ENCODE measurements at regions not wholly inside any gene's neighbourhood (a gene's known extent, or its start where the extent isn't known, plus 50 kb on each side); places are given as distances from the start of the nearest gene placed in this dataset.

GRCh38 chr14:38425324-38425976 is 169.6 kb upstream of the CLEC14A start:
- DNase-seq (ENCODE audit: low read depth in 2 of 2, low spot score in 1 of 2): no peak

DNA sequence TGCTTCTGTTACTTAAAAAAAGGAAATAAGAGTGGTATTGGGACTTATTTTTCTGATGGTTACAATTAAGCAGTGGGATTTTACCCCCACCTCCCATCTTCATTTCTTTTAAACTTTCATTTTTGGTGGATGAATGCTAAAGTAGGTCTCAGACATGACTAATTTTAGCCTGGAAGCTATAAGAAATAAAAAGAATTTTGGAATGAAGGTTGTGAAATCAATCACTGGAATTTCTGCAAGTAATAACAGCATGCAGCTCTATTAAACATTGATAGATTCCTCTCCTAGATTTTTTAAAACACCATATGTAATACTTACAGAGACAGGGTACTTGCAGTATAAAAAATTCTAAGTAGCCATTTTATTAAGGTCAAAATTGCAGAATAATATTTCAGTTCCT is 164.2 kb upstream of the CLEC14A start:
- no peak for DNase-seq (ENCODE audit: low read depth in 2 of 2, low spot score in 1 of 2)

DNA sequence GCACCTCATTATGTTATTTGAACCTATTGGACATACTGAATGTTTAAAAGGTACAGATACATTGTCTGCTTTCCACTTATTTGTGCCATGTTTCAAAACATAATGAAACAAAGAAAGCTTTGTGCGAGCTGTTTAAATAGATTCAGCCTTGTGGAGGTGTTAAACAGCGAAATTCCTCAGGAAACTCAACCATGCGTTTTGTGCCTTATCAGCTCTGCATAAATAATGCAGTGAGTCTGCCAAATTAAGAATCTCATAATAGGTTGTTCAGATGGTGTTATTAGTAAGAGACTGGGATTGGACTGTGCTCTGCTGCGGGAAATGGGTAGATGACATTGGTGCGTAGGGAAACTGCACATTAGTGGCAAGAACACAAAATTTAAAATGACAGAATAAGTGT is 163.7 kb upstream of the CLEC14A start:
- DNase-seq (ENCODE audit: low read depth in 2 of 2, low spot score in 1 of 2): no peak

DNA sequence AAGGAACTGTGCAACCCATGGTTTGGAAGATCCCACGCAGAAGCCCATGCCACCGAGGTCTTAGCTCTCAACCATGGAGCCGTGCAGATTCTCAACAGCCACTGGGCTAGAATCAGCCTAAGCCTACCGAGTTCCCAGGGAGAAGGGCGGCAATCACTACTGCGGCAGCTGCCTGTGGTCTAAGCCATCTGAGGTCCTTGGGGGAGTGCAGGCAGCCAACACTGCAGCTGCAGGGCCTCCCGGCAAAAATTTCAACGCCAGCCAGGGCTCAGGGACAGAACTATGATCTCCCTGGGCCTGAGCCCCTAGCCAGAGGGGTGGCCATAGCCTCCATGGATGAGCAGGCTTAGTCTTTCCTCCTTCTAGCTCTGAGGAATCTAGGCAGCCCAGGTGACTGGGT is 156.8 kb upstream of the CLEC14A start:
- no peak for DNase-seq (ENCODE audit: low read depth in 2 of 2, low spot score in 1 of 2)

DNA sequence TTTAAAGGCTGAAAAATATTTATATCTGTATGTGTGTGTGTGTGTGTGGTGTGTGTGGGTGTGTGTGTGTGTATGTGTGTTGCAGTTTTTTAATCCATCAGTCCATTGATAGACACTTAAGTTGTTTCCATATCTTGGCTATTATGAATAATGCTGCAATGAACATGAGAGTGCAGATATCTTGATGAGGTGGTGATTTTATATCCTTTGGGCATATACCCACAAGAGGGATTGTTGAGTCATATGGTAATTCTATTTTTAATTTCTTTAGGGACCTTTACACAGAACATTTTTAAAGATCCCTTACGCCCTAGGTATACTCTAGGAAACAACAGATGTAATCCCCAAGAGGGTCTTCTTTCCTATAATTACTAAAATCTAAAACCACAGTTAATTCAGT is 154.5 kb upstream of the CLEC14A start:
- no peak for DNase-seq (ENCODE audit: low read depth in 2 of 2, low spot score in 1 of 2)

- no peak for DNase-seq (ENCODE audit: low read depth in 2 of 2, low spot score in 1 of 2)
Measured at GRCh38 chr14:38409071-38409705, 153.3 kb upstream of the CLEC14A start.

- no peak for DNase-seq (ENCODE audit: low read depth in 2 of 2, low spot score in 1 of 2)
Measured at GRCh38 chr14:38405851-38406635, 150.2 kb upstream of the CLEC14A start.

GRCh38 chr14:38404616-38405015 is 148.7 kb upstream of the CLEC14A start:
- no peak for DNase-seq (ENCODE audit: low read depth in 2 of 2, low spot score in 1 of 2)

GRCh38 chr14:38404100-38404541 is 148.2 kb upstream of the CLEC14A start:
- no peak for DNase-seq (ENCODE audit: low read depth in 2 of 2, low spot score in 1 of 2)

DNA sequence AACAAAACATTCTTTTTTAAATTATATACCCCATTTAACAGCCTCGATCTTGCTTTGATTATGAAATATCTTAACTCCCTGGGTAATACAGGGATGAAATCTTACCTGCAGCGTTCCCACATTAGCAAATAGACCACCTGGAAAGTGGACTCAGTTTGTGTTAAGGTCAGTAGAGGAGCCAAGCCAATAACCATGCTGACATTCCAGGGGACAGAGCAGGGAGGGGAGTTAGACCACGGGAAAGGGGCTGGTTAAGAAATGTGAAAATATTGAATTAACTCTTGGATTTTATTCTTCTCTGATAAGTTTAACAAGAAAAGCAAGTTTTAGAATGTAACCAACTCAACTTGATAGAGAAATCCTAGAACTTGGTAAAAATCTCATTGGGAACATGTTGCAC is 144.9 kb upstream of the CLEC14A start:
- no peak for DNase-seq (ENCODE audit: low read depth in 2 of 2, low spot score in 1 of 2)

GRCh38 chr14:38399652-38400051 is 143.8 kb upstream of the CLEC14A start:
- DNase-seq (ENCODE audit: low read depth in 2 of 2, low spot score in 1 of 2): no peak

DNA sequence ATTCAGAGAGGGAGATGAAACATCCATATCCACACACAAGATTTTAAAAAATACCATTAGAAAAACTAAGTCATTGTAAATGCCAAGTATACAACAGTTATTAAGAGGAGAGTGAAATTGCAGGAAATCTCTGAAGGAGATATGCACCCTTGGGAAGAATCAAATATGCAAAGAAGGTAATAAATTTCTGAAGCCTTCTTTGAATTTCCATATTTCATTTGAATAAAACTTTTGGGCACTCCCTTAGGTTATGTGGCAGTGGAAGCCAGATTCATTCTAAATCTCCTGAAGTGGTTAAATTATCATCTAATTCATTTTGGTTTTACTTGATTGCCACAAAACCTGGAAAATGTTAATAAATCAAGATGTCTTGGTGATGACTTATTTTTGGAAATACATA is 138.9 kb upstream of the CLEC14A start:
- no peak for DNase-seq (ENCODE audit: low read depth in 2 of 2, low spot score in 1 of 2)

GRCh38 chr14:38394064-38394463 is 138.2 kb upstream of the CLEC14A start:
- no peak for DNase-seq (ENCODE audit: low read depth in 2 of 2, low spot score in 1 of 2)

GRCh38 chr14:38391334-38391733 is 135.4 kb upstream of the CLEC14A start:
- no peak for DNase-seq (ENCODE audit: low read depth in 2 of 2, low spot score in 1 of 2)

GRCh38 chr14:38389681-38390080 is 133.8 kb upstream of the CLEC14A start:
- DNase-seq (ENCODE audit: low read depth in 2 of 2, low spot score in 1 of 2): no peak

DNA sequence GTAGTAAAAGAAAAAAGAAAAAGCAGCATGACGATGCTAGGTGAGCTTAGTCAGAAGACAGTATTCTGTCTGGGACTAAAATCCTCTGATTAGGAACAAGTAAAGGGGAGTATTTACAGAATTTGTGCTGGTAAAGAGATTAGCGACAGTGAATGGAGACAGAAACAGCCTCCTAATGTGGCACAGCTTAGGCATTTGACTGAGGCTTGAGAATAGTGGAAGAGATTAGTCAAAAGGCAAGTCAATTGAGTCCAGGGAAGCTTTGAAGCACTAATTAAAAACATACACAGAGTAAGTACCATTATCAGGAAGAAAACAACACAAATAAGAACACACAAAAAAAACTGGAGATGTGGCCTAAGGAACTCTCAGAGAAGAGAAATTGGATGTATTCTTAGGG is 131.9 kb upstream of the CLEC14A start:
- DNase-seq (ENCODE audit: low read depth in 2 of 2, low spot score in 1 of 2): no peak

GRCh38 chr14:38385836-38386235 is 129.9 kb upstream of the CLEC14A start:
- DNase-seq (ENCODE audit: low read depth in 2 of 2, low spot score in 1 of 2): no peak

DNA sequence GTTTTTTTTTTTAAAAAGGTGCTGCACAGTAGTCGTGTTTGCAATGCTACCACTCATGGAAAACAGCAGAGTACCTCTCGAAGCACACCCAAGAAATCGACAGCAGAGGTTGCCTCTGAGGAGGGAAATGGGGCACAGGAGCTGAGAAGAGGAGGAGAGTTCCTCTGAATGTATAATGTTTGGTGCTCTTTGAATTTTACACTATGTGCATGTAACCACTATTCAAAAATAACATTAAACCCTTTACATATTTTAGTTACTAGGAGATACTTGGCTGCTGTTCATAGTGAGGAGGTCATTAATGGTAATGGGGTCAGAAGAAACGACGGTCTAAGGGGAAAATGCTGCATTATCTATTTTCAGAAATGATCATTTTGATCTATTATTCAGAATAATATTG is 129.4 kb upstream of the CLEC14A start:
- DNase-seq (ENCODE audit: low read depth in 2 of 2, low spot score in 1 of 2): no peak

DNA sequence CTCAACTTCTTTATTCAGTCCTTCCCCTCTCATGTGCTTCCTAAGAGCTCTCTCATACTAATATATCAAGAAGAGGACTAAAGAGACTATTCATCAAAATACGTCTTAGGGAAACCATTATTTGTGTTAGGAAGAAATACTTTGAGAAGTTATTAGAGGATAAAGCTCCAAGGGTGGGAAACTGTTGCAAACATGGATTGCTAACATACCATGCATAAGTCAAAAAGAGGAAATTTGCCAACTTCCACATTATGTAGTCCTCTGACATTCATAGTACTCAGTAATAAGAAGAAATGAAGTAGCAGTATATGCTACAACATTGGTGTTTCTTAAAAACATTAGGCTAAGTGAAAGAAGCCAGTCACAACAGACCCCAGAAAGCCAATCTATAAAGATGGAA is 128.8 kb upstream of the CLEC14A start:
- no peak for DNase-seq (ENCODE audit: low read depth in 2 of 2, low spot score in 1 of 2)

DNA sequence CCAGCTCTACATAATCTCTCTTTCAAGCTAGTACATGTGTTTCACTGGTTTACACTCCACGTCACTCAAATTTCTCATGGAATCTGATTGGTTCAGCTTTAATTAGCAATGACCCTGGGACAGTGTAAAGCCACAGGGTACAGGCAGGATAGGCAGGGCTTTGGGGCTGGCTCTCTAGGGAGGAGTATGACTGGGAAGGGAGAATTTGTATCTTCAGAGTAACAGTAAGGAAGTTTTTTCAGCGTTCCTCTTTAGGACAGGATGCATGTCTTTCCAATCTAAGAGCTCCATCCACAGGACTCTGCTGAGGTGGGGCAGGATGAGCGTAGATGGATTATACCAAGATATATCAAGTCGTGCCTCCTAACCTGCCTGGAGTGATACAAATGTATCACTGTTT is 112.0 kb upstream of the CLEC14A start:
- DNase-seq (ENCODE audit: low read depth in 2 of 2, low spot score in 1 of 2): no peak

DNA sequence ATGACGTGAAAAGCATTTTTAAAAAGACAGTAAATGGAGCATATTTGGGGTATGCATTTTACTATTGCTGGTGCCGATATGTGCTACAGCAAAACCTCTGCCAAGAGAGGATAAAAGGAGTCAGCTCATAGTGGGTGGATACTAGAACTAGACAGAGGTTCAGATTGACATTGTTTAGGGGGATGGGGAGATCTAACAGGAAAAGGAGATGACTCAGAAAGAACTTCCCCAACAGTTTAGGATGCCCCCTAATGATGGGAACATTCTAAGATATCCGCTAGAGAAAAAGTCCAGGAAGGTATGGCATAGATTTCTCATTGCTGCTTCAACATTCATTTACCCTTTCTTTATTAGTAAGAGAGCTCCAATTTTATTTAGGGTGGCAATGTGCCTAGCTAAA is 110.5 kb upstream of the CLEC14A start:
- no peak for DNase-seq (ENCODE audit: low read depth in 2 of 2, low spot score in 1 of 2)

DNA sequence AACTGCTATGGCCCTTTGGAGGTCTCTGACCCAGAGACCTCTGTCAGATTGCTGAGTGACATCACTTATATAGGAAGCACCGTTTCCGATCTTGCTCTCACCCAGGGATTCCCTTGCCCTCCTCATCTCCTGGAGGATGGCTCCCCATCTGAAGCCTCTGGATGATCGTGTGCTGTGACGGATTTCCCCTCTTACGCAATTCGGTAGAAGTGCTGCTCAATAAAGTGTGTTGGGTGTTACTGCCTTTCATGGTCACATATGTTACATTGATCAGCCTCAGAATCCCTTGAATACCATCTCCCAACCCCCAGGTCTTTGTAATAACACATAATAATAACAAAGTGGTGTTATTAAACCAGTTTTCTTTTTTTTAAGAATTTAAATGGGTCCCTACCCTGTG is 107.3 kb upstream of the CLEC14A start:
- no peak for DNase-seq (ENCODE audit: low read depth in 2 of 2, low spot score in 1 of 2)
